ENCODE measurements at regions not wholly inside any gene's neighbourhood (a gene's known extent, or its start where the extent isn't known, plus 50 kb on each side); places are given as distances from the start of the nearest gene placed in this dataset.
A peak's percentile ranks its signal among the peaks of the same experiment; 100 is the strongest.

DNA sequence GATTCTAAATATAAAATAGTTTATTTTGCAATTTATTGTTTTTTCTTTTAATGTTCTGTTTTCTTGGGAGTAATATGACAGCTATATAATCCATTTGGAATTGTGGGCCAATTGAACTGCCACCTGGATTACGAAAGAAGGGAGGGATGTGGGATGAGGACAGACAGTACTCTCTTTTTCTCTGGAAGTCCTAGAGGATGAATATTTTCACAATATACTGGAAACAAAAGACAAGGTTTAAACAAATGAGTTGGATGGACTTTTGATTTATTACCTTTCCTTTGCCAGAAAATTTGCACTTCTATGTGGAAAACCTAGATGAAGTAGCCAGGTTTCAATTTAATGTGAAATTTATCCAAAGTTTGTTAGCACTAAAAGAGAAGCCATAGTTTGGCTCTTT lies 325.5 kb upstream of the IMPG1 start:
- no peak overlapping the region for H3K4me3 ChIP-seq (ENCODE audit: low read depth, low read length)
- no peak for TF ChIP-seq CTCF (IDR thresholded peaks at IDR 0.05; ENCODE audit: borderline replicate concordance, insufficient read depth, low read depth, low read length)

- no peak overlapping the region for H3K4me3 ChIP-seq (ENCODE audit: low read depth, low read length)
- TF ChIP-seq CTCF (IDR thresholded peaks at IDR 0.05; ENCODE audit: borderline replicate concordance, insufficient read depth, low read depth, low read length) = no peak
Observed at GRCh38 chr6:76382201-76382600, 309.7 kb upstream of the IMPG1 start.

DNA sequence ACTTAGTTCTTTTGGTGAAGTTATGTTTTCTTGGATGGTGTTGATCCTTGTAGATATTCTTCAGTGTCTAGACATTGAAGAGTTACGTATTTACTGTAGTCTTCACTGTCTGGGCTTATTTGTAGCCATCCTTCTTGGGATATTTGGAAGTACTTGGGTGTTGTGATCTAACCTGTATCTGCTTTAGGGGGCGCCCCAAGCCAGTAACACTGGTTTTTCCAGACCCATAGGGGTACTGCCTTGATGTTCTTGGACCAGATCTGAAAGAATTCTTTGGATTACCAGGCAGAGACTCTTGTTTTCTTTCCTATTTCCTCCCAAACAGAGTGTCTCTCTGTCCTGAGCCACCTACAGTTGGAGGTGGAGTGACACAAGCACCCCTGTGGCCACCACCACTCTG lies 309.1 kb upstream of the IMPG1 start:
- H3K4me3 ChIP-seq (ENCODE audit: low read depth, low read length) = no peak overlapping the region

DNA sequence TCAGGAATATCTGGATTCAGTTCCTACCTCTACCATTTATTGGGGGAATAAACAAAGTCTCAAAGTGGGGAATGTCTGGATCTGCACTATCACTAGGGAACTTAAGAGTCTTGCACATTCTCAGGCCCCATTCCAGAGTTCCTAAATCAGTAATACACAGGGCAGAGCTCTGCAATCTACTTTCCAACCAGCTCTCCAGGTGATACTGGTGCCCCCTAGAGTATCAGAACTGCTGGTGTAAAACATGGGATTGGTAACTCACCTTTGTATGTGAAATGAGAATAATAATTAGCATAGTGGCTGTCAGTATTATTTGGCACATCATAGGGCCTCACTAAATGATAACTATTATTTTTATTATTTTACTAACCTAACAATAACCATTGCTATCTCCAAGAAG lies 278.8 kb upstream of the IMPG1 start:
- peak; percentile 23; the same call in 1 of the 2 replicates for TF ChIP-seq CTCF (IDR thresholded peaks at IDR 0.05; ENCODE audit: borderline replicate concordance, insufficient read depth, low read depth, low read length)
- H3K4me3 ChIP-seq (ENCODE audit: low read depth, low read length) = no peak overlapping the region

More for the DNA sequence above, 309.1 kb upstream of the IMPG1 start:
- TF ChIP-seq CTCF (IDR thresholded peaks at IDR 0.05; ENCODE audit: borderline replicate concordance, insufficient read depth, low read depth, low read length) = no peak

GRCh38 chr6:76347539-76347938 lies 275.1 kb upstream of the IMPG1 start:
- TF ChIP-seq CTCF (IDR thresholded peaks at IDR 0.05; ENCODE audit: borderline replicate concordance, insufficient read depth, low read depth, low read length) = no peak
- no peak overlapping the region for H3K4me3 ChIP-seq (ENCODE audit: low read depth, low read length)

GRCh38 chr6:76342611-76343160 lies 270.2 kb upstream of the IMPG1 start:
- H3K4me3 ChIP-seq (ENCODE audit: low read depth, low read length) = no peak overlapping the region
- no peak for TF ChIP-seq CTCF (IDR thresholded peaks at IDR 0.05; ENCODE audit: borderline replicate concordance, insufficient read depth, low read depth, low read length)

- TF ChIP-seq CTCF (IDR thresholded peaks at IDR 0.05; ENCODE audit: borderline replicate concordance, insufficient read depth, low read depth, low read length) = no peak
Observed at GRCh38 chr6:76330031-76330430, 257.6 kb upstream of the IMPG1 start.

More at GRCh38 chr6:76330031-76330430, 257.6 kb upstream of the IMPG1 start:
- no peak overlapping the region for H3K4me3 ChIP-seq (ENCODE audit: low read depth, low read length)

Data from GM12875 (cell line).